ENCODE measurements at regions not wholly inside any gene's neighbourhood (a gene's known extent, or its start where the extent isn't known, plus 50 kb on each side); places are given as distances from the start of the nearest gene placed in this dataset.

- no peaks in the 10 kb centered on the region for H3K36me3 Mint-ChIP-seq (ENCODE audit: low read depth)
- peaks cover 3% of the 10 kb centered on the region for H3K9me3 Mint-ChIP-seq
- peaks cover 8% of the 10 kb centered on the region for H3K4me1 Mint-ChIP-seq
- no peak overlapping the region for H3K27ac Mint-ChIP-seq
- no peak for TF ChIP-seq CTCF (IDR thresholded peaks at IDR 0.05; ENCODE audit: unreplicated experiment in 3 of 3)
- H3K27me3 Mint-ChIP-seq (ENCODE audit: low read depth): peaks cover 3% of the 10 kb centered on the region
- H3K4me3 Mint-ChIP-seq: no peak overlapping the region
Observed at GRCh38 chr20:12566596-12566995, 442.2 kb upstream of the SPTLC3 start.

GRCh38 chr20:12570371-12570770 is 438.4 kb upstream of the SPTLC3 start:
- peak; percentile 31 to 50 (median 45) for TF ChIP-seq CTCF (IDR thresholded peaks at IDR 0.05; ENCODE audit: unreplicated experiment in 3 of 3)
- H3K36me3 Mint-ChIP-seq (ENCODE audit: low read depth): no peaks in the 10 kb centered on the region
- H3K27me3 Mint-ChIP-seq (ENCODE audit: low read depth): no peaks in the 10 kb centered on the region
- no peaks in the 10 kb centered on the region for H3K9me3 Mint-ChIP-seq
- peaks cover 18% of the 10 kb centered on the region for H3K4me1 Mint-ChIP-seq
- H3K27ac Mint-ChIP-seq: peak overlapping the region in 1 of 3 experiments; percentile 3
- H3K4me3 Mint-ChIP-seq: no peak overlapping the region

- H3K4me1 Mint-ChIP-seq: peaks cover 26% of the 10 kb centered on the region
- TF ChIP-seq CTCF (IDR thresholded peaks at IDR 0.05; ENCODE audit: unreplicated experiment in 3 of 3): no peak
- H3K4me3 Mint-ChIP-seq: no peak overlapping the region
- H3K27ac Mint-ChIP-seq: peak overlapping the region in 1 of 3 experiments; percentile 7
- no peaks in the 10 kb centered on the region for H3K27me3 Mint-ChIP-seq (ENCODE audit: low read depth)
- H3K36me3 Mint-ChIP-seq (ENCODE audit: low read depth): no peaks in the 10 kb centered on the region
- H3K9me3 Mint-ChIP-seq: no peaks in the 10 kb centered on the region
Observed at GRCh38 chr20:12573442-12573841, 435.3 kb upstream of the SPTLC3 start.

GRCh38 chr20:12575352-12576095 is 433.2 kb upstream of the SPTLC3 start:
- peaks cover 26% of the 10 kb centered on the region for H3K4me1 Mint-ChIP-seq
- no peak for TF ChIP-seq CTCF (IDR thresholded peaks at IDR 0.05; ENCODE audit: unreplicated experiment in 3 of 3)
- H3K27ac Mint-ChIP-seq: peak overlapping the region; percentile 72 to 84 (median 84)
- no peaks in the 10 kb centered on the region for H3K27me3 Mint-ChIP-seq (ENCODE audit: low read depth)
- H3K36me3 Mint-ChIP-seq (ENCODE audit: low read depth): no peaks in the 10 kb centered on the region
- no peak overlapping the region for H3K4me3 Mint-ChIP-seq
- no peaks in the 10 kb centered on the region for H3K9me3 Mint-ChIP-seq

GRCh38 chr20:12577213-12577612 is 431.6 kb upstream of the SPTLC3 start:
- no peak overlapping the region for H3K4me3 Mint-ChIP-seq
- H3K36me3 Mint-ChIP-seq (ENCODE audit: low read depth): no peaks in the 10 kb centered on the region
- TF ChIP-seq CTCF (IDR thresholded peaks at IDR 0.05; ENCODE audit: unreplicated experiment in 3 of 3): no peak
- no peak overlapping the region for H3K27ac Mint-ChIP-seq
- peaks cover 39% of the 10 kb centered on the region for H3K4me1 Mint-ChIP-seq
- no peaks in the 10 kb centered on the region for H3K27me3 Mint-ChIP-seq (ENCODE audit: low read depth)
- H3K9me3 Mint-ChIP-seq: peaks cover 2% of the 10 kb centered on the region

Measured in nephron (organoid).